NT2/D1 (cell line): ENCODE measurements at regions not wholly inside any gene's neighbourhood (a gene's known extent, or its start where the extent isn't known, plus 50 kb on each side); places are given as distances from the start of the nearest gene placed in this dataset.

ENCODE experiments used
- YY1 ChIP-seq: IDR thresholded peaks from 2 replicates; pipeline ENCODE4 v1.6.1; 2011; ENCODE audit not compliant: insufficient read length, insufficient read depth
- ZNF274 ChIP-seq: IDR thresholded peaks from 2 replicates; pipeline ENCODE4 v1.6.1; 2011; ENCODE audit warnings: mild to moderate bottlenecking, low read depth, low read length

- TF ChIP-seq YY1 (no peak), ZNF274 (no peak)
Observed at GRCh38 chr2:128721096-128721495, 402.4 kb upstream of the HS6ST1 start.
